Endothelial cell of umbilical vein (primary cell): ENCODE measurements at regions not wholly inside any gene's neighbourhood (a gene's known extent, or its start where the extent isn't known, plus 50 kb on each side); places are given as distances from the start of the nearest gene placed in this dataset. TPM values are rescaled to one million over a fixed set of nuclear protein-coding genes. Genes with fewer than 3 reads are reported as not detected.

Source experiments
- small RNA-seq: library from RNA; depleted of rRNA; stranded (forward); fragments of <200 nt; gene quantifications from one replicate; pipeline ENCODE3, GENCODE V24; 2012; ENCODE audit warnings: low replicate concordance, low read depth; ENCODE audit not compliant: insufficient read depth, insufficient read length

Small RNA genes lying in the stretch of these regions (small RNA-seq; reads per million reads assigned to genes)
- gene AC126177.5, result not detected
